ES-I3 (cell line): ENCODE measurements at regions not wholly inside any gene's neighbourhood (a gene's known extent, or its start where the extent isn't known, plus 50 kb on each side); places are given as distances from the start of the nearest gene placed in this dataset.

Source experiments
- H3K36me3 ChIP-seq: 2 replicates; pipeline ENCODE4 v1.6.1; 2013; ENCODE audit warnings: mild to moderate bottlenecking, low read length, control low read depth, moderate library complexity; ENCODE audit not compliant: insufficient read depth
- H3K4me1 ChIP-seq: 2 replicates; pipeline ENCODE4 v1.6.1; 2013; ENCODE audit warnings: mild to moderate bottlenecking, control low read depth, low read length; ENCODE audit not compliant: insufficient read depth
- H3K9ac ChIP-seq: 2 replicates; pipeline ENCODE4 v1.6.1; 2013; ENCODE audit warnings: low read depth, mild to moderate bottlenecking, low read length, moderate library complexity
- H3K9me3 ChIP-seq: 2 replicates; pipeline ENCODE4 v1.6.1; 2013; ENCODE audit warnings: mild to moderate bottlenecking, low read length, moderate library complexity; ENCODE audit not compliant: control insufficient read depth, insufficient read depth

- H3K9ac ChIP-seq = no peak overlapping the region
- no peaks in the 10 kb centered on the region for H3K4me1 ChIP-seq
- no peaks in the 10 kb centered on the region for H3K36me3 ChIP-seq
- no peaks in the 10 kb centered on the region for H3K9me3 ChIP-seq
Observed at GRCh38 chr4:167550021-167550420, 315.7 kb upstream of the SPOCK3 start.

DNA sequence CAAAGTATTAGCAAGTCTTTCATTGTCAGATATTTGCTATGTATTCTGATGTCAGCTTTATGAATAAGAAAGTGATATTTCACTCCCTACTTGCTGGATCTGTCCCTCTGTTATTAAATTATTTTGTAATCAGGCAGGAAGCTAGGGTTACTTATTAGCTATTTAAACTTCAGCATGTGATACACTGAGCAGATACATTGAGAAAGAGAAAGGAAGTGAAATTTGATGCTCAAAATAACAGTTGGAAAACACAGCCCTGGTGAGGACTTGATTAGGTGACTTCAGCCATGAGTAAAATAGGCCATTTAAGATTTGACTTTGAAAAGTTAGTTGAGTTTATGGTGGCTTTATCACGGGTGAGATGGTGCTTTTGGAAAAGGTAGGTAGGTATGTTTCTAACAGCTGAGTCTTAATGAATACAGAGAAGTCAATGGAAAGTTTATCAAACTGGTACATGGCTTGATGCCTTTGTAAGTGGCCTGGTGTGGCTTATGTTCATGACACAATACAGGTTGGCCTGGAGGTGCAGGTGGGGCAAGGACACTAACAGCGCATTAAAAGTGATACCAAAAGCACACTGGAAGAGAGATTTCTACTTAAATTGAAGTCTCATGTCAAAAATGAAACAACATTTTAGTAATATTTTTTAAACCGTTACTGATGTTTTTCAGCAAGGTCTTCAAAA lies 321.2 kb upstream of the SPOCK3 start:
- Histone ChIP-seq H3K36me3 (no peaks in the 10 kb centered on the region), H3K9ac (no peak overlapping the region), H3K9me3 (no peaks in the 10 kb centered on the region), H3K4me1 (no peaks in the 10 kb centered on the region)

GRCh38 chr4:167578906-167579305 lies 344.6 kb upstream of the SPOCK3 start:
- Histone ChIP-seq H3K4me1 (no peaks in the 10 kb centered on the region), H3K9me3 (peaks cover 12% of the 10 kb centered on the region), H3K9ac (no peak overlapping the region), H3K36me3 (no peaks in the 10 kb centered on the region)

DNA sequence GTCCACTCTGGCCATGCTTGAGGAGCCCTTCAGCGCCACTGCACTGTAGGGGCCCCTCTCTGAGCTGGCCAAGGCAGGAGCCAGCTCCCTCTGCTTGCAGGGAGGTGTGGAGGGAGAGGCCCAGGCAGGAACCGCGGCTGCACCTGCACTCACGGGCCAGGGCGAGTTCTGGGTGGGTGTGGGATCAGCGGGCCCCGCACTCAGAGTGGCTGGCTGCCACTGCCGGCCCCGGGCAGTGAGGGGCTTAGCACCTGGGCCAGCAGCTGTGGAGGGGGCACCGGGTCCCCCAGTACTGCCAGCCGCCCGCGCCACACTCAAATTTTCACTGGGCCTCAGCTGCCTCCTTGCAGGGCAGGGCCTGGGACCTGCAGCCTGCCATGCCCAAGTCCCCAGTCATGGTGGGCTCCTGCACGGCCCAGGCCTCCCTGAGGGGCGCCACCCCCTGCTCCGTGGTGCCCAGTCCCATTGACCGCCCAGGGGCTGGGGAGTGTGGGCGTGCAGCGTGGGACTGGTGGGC lies 347.2 kb upstream of the SPOCK3 start:
- H3K9ac ChIP-seq = no peak overlapping the region
- H3K36me3 ChIP-seq = no peaks in the 10 kb centered on the region
- H3K9me3 ChIP-seq = peaks cover 10% of the 10 kb centered on the region
- H3K4me1 ChIP-seq = no peaks in the 10 kb centered on the region

DNA sequence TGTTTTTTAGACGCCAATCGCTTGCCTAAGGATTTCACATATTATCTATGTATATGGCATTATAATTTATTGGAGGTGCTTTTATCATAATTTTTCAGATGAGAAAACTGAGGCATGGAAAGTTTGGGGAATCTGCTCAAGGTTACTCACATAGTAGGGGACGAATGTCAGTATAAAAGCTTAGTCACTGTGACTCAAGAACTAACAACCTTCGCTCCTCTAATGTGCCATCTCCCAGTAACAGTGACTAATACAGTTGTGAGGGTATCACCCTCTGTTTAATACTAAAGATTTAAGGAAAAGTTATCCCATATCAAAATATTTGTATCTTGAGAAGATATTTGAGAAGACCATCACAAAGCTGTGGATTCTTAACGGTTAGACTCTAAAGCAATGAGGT lies 353.1 kb upstream of the SPOCK3 start:
- Histone ChIP-seq H3K9ac (no peak overlapping the region), H3K36me3 (no peaks in the 10 kb centered on the region), H3K9me3 (no peaks in the 10 kb centered on the region; the same call in 1 of the 2 replicates), H3K4me1 (no peaks in the 10 kb centered on the region)

GRCh38 chr4:167595898-167596297 lies 361.6 kb upstream of the SPOCK3 start:
- Histone ChIP-seq H3K9ac (no peak overlapping the region), H3K36me3 (no peaks in the 10 kb centered on the region), H3K9me3 (no peaks in the 10 kb centered on the region), H3K4me1 (no peaks in the 10 kb centered on the region)

GRCh38 chr4:167602157-167602556 lies 367.9 kb upstream of the SPOCK3 start:
- Histone ChIP-seq H3K36me3 (no peaks in the 10 kb centered on the region), H3K9me3 (no peaks in the 10 kb centered on the region), H3K4me1 (no peaks in the 10 kb centered on the region), H3K9ac (no peak overlapping the region)

GRCh38 chr4:167606551-167606950 lies 372.3 kb upstream of the SPOCK3 start:
- no peaks in the 10 kb centered on the region for H3K36me3 ChIP-seq
- no peak overlapping the region for H3K9ac ChIP-seq
- H3K4me1 ChIP-seq = no peaks in the 10 kb centered on the region
- H3K9me3 ChIP-seq = no peaks in the 10 kb centered on the region

DNA sequence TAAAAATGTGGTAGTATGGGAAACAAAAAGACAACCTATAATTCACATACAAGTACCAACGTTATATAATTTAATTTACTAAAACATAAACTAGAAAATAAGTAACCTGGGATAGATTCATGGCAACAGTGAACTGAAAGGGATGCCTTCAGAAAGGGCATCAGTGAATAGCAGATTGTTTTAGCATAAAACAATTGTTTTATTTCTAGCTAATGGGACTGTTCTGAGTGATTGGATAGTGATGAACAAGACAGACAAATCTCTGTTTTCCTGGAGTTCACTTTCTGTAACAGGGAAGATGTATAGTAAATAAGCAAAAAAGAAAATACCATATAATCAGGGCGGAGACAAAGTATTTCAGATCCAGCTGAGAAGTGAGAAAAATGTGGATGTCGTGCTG lies 379.1 kb upstream of the SPOCK3 start:
- no peak overlapping the region for H3K9ac ChIP-seq
- no peaks in the 10 kb centered on the region for H3K9me3 ChIP-seq
- H3K36me3 ChIP-seq = no peaks in the 10 kb centered on the region
- no peaks in the 10 kb centered on the region for H3K4me1 ChIP-seq

DNA sequence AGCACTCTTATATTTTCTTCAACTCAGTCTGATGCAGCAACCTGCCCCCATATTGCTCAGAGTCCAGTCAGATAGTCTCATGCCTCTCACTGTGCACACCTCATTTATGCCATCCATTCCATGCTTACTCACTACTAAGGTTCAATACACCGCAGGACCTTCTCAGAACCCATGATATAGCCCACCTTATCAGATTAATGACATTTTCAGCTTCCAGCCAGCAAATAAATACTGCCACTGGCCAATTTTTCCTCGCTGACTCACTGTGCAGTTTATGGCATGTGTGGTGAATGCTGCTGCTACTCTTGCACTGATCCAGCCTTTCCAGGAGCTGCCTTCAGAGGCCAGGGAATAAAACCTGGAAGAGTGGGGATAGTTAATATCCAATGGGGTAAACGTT lies 380.6 kb upstream of the SPOCK3 start:
- no peaks in the 10 kb centered on the region for H3K4me1 ChIP-seq
- H3K36me3 ChIP-seq = no peaks in the 10 kb centered on the region
- no peaks in the 10 kb centered on the region for H3K9me3 ChIP-seq
- H3K9ac ChIP-seq = no peak overlapping the region

DNA sequence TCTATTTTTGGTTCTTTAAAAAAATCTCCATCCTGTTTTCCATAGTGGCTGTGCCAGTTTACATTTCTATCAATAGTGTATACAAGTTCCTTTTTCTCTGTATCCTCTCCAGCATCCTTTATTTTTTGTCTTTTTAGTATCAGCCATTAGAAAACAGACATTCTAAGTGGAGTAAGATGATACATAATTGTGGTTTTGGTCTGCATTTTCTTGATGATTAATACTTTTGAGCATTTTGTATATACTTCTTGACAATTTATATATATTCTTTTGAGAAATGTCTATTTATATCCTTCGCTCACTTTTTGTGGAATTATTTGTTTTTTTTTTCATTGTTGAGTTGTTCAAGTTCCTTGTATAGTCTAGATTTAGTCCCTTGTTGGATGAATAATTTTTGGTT lies 382.2 kb upstream of the SPOCK3 start:
- no peaks in the 10 kb centered on the region for H3K9me3 ChIP-seq

DNA sequence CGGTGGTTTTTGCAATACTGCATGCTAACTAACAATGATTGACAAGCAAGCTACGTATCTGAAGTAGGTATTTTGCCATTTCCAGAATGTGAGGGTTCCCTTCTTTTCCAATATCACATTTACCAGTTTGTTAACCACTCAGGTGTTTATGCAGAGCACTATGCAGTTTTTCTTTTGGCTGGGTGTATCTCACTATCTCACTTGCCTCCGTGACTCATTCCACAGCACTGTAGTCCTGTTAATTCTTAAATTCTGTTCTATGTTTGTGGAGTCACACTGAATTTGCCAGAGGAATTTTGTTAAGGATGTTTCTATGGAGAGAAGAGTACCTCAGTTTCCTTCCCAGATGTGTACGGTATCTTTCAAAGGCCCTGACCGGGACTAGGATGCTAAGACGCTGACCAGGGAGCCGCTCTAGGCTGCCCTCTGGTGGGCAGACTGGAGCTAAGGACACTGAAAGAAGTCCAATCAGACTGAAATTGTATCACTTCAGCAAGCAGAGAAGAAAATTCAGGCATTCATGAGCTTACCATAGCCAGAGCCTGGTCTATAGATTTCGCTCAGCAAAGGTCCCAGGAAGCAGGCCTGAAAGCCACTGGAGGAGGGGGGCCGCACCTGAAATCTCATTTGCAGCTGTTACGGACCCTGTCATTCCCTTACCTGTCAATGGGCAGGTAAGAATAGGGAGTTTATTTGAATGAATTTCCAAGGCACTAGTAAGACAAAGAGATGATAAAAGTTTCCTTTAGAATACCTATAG lies 388.4 kb upstream of the SPOCK3 start:
- H3K36me3 ChIP-seq = no peaks in the 10 kb centered on the region
- H3K4me1 ChIP-seq = no peaks in the 10 kb centered on the region
- H3K9me3 ChIP-seq = no peaks in the 10 kb centered on the region
- H3K9ac ChIP-seq = no peak overlapping the region

More for the DNA sequence above, 382.2 kb upstream of the SPOCK3 start:
- no peak overlapping the region for H3K9ac ChIP-seq
- no peaks in the 10 kb centered on the region for H3K36me3 ChIP-seq
- no peaks in the 10 kb centered on the region for H3K4me1 ChIP-seq

- Histone ChIP-seq H3K36me3 (no peaks in the 10 kb centered on the region), H3K9me3 (no peaks in the 10 kb centered on the region), H3K4me1 (no peaks in the 10 kb centered on the region), H3K9ac (no peak overlapping the region)
Observed at GRCh38 chr4:167623241-167623572, 388.9 kb upstream of the SPOCK3 start.

- no peaks in the 10 kb centered on the region for H3K9me3 ChIP-seq
- no peaks in the 10 kb centered on the region for H3K4me1 ChIP-seq
- no peaks in the 10 kb centered on the region for H3K36me3 ChIP-seq
- no peak overlapping the region for H3K9ac ChIP-seq
Observed at GRCh38 chr4:167629272-167629671, 395.0 kb upstream of the SPOCK3 start.

DNA sequence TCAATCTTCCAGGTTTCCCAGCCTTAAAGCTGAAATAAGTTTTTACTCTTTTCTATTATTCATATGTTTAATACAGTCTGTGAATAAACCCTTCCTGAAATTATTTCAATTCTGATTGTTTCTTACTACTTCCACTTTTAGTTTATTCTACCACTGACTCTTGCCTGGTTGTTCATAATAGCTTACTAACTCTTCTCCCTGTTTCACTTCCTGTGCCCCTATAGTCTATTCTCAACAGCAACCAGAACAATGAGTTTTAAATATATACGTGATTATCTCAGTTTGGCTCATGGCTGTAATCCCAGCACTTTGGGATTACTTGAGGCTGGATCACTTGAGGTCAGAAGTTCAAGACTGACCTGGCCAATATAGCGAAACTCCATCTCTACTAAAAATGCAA lies 408.0 kb upstream of the SPOCK3 start:
- Histone ChIP-seq H3K36me3 (no peaks in the 10 kb centered on the region), H3K9me3 (no peaks in the 10 kb centered on the region), H3K9ac (no peak overlapping the region), H3K4me1 (no peaks in the 10 kb centered on the region)
